ENCODE measurements at regions not wholly inside any gene's neighbourhood (a gene's known extent, or its start where the extent isn't known, plus 50 kb on each side); places are given as distances from the start of the nearest gene placed in this dataset.
"Not testable (repeated sequence)": the region's sequence is repeated elsewhere in the genome, so short reads cannot be mapped to it uniquely, and the experiment has no call there.

- no peak overlapping the region for H3K27ac Mint-ChIP-seq
- DNase-seq (no peak), ATAC-seq (replicated peaks) (no peak)
- H3K36me3 Mint-ChIP-seq, result no peaks in the 10 kb centered on the region
- H3K4me3 Mint-ChIP-seq, result no peak overlapping the region
- no peaks in the 10 kb centered on the region for H3K27me3 Mint-ChIP-seq
- no peaks in the 10 kb centered on the region for H3K4me1 Mint-ChIP-seq
- H3K9me3 Mint-ChIP-seq, result peaks cover 0 to 4% of the 10 kb centered on the region in 2 donors
These were observed 61.4 kb downstream of the DDX53 start for GRCh38 chrX:23061116-23061515.

- no peaks in the 10 kb centered on the region for H3K36me3 Mint-ChIP-seq
- no peak for ATAC-seq (replicated peaks)
- H3K27me3 Mint-ChIP-seq, result no peaks in the 10 kb centered on the region
These were observed 62.6 kb downstream of the DDX53 start for GRCh38 chrX:23062359-23062758.

GRCh38 chrX:23066588-23067281 lies 67.0 kb downstream of the DDX53 start:
- no peak overlapping the region for H3K27ac Mint-ChIP-seq
- DNase-seq, result no peak
- H3K9me3 Mint-ChIP-seq, result peaks cover 2 to 5% of the 10 kb centered on the region in 2 donors
- no peak for ATAC-seq (replicated peaks)
- H3K4me3 Mint-ChIP-seq, result no peak overlapping the region
- H3K27me3 Mint-ChIP-seq, result no peaks in the 10 kb centered on the region
- H3K4me1 Mint-ChIP-seq, result no peaks in the 10 kb centered on the region
- no peaks in the 10 kb centered on the region for H3K36me3 Mint-ChIP-seq

More at GRCh38 chrX:23062359-23062758, 62.6 kb downstream of the DDX53 start:
- no peak for DNase-seq
- H3K27ac Mint-ChIP-seq, result no peak overlapping the region
- H3K9me3 Mint-ChIP-seq, result no peaks in the 10 kb centered on the region
- H3K4me3 Mint-ChIP-seq, result no peak overlapping the region
- no peaks in the 10 kb centered on the region for H3K4me1 Mint-ChIP-seq

- H3K4me1 Mint-ChIP-seq; H3K4me3 Mint-ChIP-seq; H3K36me3 Mint-ChIP-seq; H3K27ac Mint-ChIP-seq; H3K27me3 Mint-ChIP-seq; ATAC-seq (replicated peaks); H3K9me3 Mint-ChIP-seq; DNase-seq: not testable (repeated sequence)
These were observed 75.7 kb downstream of the DDX53 start for GRCh38 chrX:23075461-23075860.

GRCh38 chrX:23079347-23079746 lies 79.6 kb downstream of the DDX53 start:
- Mint-ChIP-seq H3K27me3 (no peaks in the 10 kb centered on the region), H3K4me1 (no peaks in the 10 kb centered on the region), H3K27ac (no peak overlapping the region)

GRCh38 chrX:23100826-23101225 lies 101.1 kb downstream of the DDX53 start:
- no peak for ATAC-seq (replicated peaks)
- DNase-seq, result no peak
- H3K36me3 Mint-ChIP-seq, result no peaks in the 10 kb centered on the region
- no peaks in the 10 kb centered on the region for H3K4me1 Mint-ChIP-seq
- no peaks in the 10 kb centered on the region for H3K27me3 Mint-ChIP-seq
- peaks cover 0 to 2% of the 10 kb centered on the region in 2 donors for H3K9me3 Mint-ChIP-seq
- H3K4me3 Mint-ChIP-seq, result no peak overlapping the region
- no peak overlapping the region for H3K27ac Mint-ChIP-seq

More at GRCh38 chrX:23079347-23079746, 79.6 kb downstream of the DDX53 start:
- ATAC-seq (replicated peaks) (no peak), DNase-seq (no peak)
- H3K4me3 Mint-ChIP-seq, result no peak overlapping the region
- no peaks in the 10 kb centered on the region for H3K36me3 Mint-ChIP-seq
- peaks cover 2 to 7% of the 10 kb centered on the region in 2 donors for H3K9me3 Mint-ChIP-seq

- ATAC-seq (replicated peaks) (no peak), DNase-seq (no peak)
- no peaks in the 10 kb centered on the region for H3K36me3 Mint-ChIP-seq
- H3K4me3 Mint-ChIP-seq, result no peak overlapping the region
- peaks cover 0 to 2% of the 10 kb centered on the region in 2 donors for H3K9me3 Mint-ChIP-seq
- no peaks in the 10 kb centered on the region for H3K4me1 Mint-ChIP-seq
- no peaks in the 10 kb centered on the region for H3K27me3 Mint-ChIP-seq
- no peak overlapping the region for H3K27ac Mint-ChIP-seq
These were observed 103.8 kb downstream of the DDX53 start for GRCh38 chrX:23103546-23103945.

- H3K9me3 Mint-ChIP-seq, result no peaks in the 10 kb centered on the region
- DNase-seq (no peak), ATAC-seq (replicated peaks) (no peak)
- H3K27me3 Mint-ChIP-seq, result no peaks in the 10 kb centered on the region
- no peak overlapping the region for H3K4me3 Mint-ChIP-seq
- no peaks in the 10 kb centered on the region for H3K36me3 Mint-ChIP-seq
- H3K27ac Mint-ChIP-seq, result no peak overlapping the region
- H3K4me1 Mint-ChIP-seq, result no peaks in the 10 kb centered on the region
These were observed 114.5 kb downstream of the DDX53 start for GRCh38 chrX:23114241-23114640.

- Mint-ChIP-seq H3K4me3 (no peak overlapping the region), H3K27me3 (no peaks in the 10 kb centered on the region), H3K9me3 (no peaks in the 10 kb centered on the region), H3K27ac (no peak overlapping the region), H3K4me1 (no peaks in the 10 kb centered on the region), H3K36me3 (no peaks in the 10 kb centered on the region)
- ATAC-seq (replicated peaks) (no peak), DNase-seq (no peak)
These were observed 115.9 kb downstream of the DDX53 start for GRCh38 chrX:23115651-23116050.

GRCh38 chrX:23118163-23118562 lies 118.4 kb downstream of the DDX53 start:
- no peaks in the 10 kb centered on the region for H3K4me1 Mint-ChIP-seq
- ATAC-seq (replicated peaks) (no peak), DNase-seq (no peak)
- H3K9me3 Mint-ChIP-seq, result no peaks in the 10 kb centered on the region
- H3K27me3 Mint-ChIP-seq, result no peaks in the 10 kb centered on the region
- H3K4me3 Mint-ChIP-seq, result no peak overlapping the region
- no peak overlapping the region for H3K27ac Mint-ChIP-seq
- no peaks in the 10 kb centered on the region for H3K36me3 Mint-ChIP-seq

- Mint-ChIP-seq H3K4me3 (no peak overlapping the region), H3K9me3 (no peaks in the 10 kb centered on the region), H3K27me3 (no peaks in the 10 kb centered on the region), H3K4me1 (no peaks in the 10 kb centered on the region), H3K36me3 (no peaks in the 10 kb centered on the region), H3K27ac (no peak overlapping the region)
- ATAC-seq (replicated peaks) (no peak), DNase-seq (no peak)
These were observed 119.2 kb downstream of the DDX53 start for GRCh38 chrX:23118890-23119527.

GRCh38 chrX:23127586-23127985 lies 127.8 kb downstream of the DDX53 start:
- H3K4me3 Mint-ChIP-seq, result no peak overlapping the region
- H3K27ac Mint-ChIP-seq, result no peak overlapping the region
- no peaks in the 10 kb centered on the region for H3K27me3 Mint-ChIP-seq
- H3K4me1 Mint-ChIP-seq, result no peaks in the 10 kb centered on the region
- H3K9me3 Mint-ChIP-seq, result no peaks in the 10 kb centered on the region
- DNase-seq (no peak), ATAC-seq (replicated peaks) (no peak)
- H3K36me3 Mint-ChIP-seq, result no peaks in the 10 kb centered on the region

- DNase-seq, result no peak
- no peak for ATAC-seq (replicated peaks)
- no peak overlapping the region for H3K4me3 Mint-ChIP-seq
- no peaks in the 10 kb centered on the region for H3K27me3 Mint-ChIP-seq
- no peak overlapping the region for H3K27ac Mint-ChIP-seq
- H3K4me1 Mint-ChIP-seq, result no peaks in the 10 kb centered on the region
- H3K36me3 Mint-ChIP-seq, result no peaks in the 10 kb centered on the region
- no peaks in the 10 kb centered on the region for H3K9me3 Mint-ChIP-seq
These were observed 133.8 kb downstream of the DDX53 start for GRCh38 chrX:23133551-23133950.

GRCh38 chrX:23134136-23134535 lies 134.4 kb downstream of the DDX53 start:
- Mint-ChIP-seq H3K9me3 (no peaks in the 10 kb centered on the region), H3K27ac (no peak overlapping the region), H3K4me3 (no peak overlapping the region), H3K36me3 (no peaks in the 10 kb centered on the region), H3K27me3 (no peaks in the 10 kb centered on the region), H3K4me1 (no peaks in the 10 kb centered on the region)
- ATAC-seq (replicated peaks), result no peak
- no peak for DNase-seq

- Mint-ChIP-seq H3K4me3 (no peak overlapping the region), H3K27ac (no peak overlapping the region), H3K4me1 (no peaks in the 10 kb centered on the region), H3K9me3 (no peaks in the 10 kb centered on the region), H3K36me3 (no peaks in the 10 kb centered on the region), H3K27me3 (no peaks in the 10 kb centered on the region)
- DNase-seq (no peak), ATAC-seq (replicated peaks) (no peak)
These were observed 137.1 kb downstream of the DDX53 start for GRCh38 chrX:23136816-23137215.

Measured in stimulated activated naive B cell treated with anti-CD40 and anti-IgM and Interleukin-4, amounts not matched to agents 10 μg/mL and 1 μg/mL and 100 μg/mL, for 72 hours (primary cell).